Activated CD4-positive, alpha-beta T cell treated with anti-CD3 and anti-CD28 coated beads, Interleukin-2, Interleukin-4, amounts not matched to agents 100 ng/mL and 50 ng/mL, durations not matched to agents 16 hours and 8 hours (primary cell): ENCODE measurements at regions not wholly inside any gene's neighbourhood (a gene's known extent, or its start where the extent isn't known, plus 50 kb on each side); places are given as distances from the start of the nearest gene placed in this dataset.
"Not testable (repeated sequence)": the region's sequence is repeated elsewhere in the genome, so short reads cannot be mapped to it uniquely, and the experiment has no call there.

Source experiments
- DNase-seq: peaks from one replicate; pipeline ENCODE4 v3.0.0-alpha.2; 2020; ENCODE audit warnings: low spot score

DNA sequence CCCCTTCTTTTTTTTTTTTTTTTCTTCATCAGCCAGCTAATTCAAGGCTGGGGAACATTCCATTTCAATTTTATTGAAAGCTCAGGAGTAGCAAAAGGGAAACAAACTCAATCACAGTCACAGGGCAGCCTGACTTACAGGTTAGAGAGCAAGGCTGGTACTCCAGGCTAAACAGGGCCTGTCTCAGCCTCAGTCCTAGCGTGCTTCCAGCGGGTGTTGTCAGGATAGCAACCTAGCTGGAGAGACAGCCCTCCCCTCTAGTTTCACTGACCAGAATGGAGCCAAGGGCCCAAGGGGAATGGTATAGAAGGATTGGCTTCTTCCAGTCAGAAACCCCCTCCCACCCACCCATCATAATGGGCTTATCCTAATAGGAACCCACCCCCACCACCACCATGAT is 132.9 kb downstream of the PXDC1 start:
- DNase-seq: no peak

DNA sequence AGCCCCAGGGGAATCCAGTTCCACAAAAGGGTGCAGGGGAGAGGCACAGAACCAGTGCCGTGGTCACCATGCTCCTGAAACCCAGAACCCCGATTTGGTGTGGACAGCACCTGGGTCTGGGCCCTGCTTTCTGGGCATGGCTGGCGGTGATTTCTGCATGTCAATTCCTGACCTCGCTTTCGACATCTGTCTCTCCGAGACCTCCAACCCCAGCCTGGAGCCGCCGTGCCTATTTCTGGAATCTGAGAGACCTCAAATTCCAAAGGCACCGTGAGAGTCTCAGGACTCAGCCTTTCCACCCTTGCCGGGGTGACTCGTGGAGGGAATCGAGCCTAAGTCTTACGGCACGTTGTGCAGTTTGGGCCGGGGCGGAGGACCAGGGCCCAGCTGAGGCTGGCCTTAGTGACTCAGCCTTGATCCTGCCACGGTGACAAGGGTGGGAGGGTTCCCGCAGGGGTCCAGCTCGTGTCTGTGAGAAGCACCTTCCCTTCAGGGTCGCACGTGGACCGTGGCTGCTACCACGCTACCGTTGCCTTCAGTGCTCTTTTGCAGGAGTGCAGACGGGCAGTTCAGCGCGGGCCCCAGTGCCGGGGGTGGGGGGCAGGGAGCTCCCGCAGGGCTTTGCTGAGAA is 133.7 kb downstream of the PXDC1 start:
- DNase-seq: no peak

DNA sequence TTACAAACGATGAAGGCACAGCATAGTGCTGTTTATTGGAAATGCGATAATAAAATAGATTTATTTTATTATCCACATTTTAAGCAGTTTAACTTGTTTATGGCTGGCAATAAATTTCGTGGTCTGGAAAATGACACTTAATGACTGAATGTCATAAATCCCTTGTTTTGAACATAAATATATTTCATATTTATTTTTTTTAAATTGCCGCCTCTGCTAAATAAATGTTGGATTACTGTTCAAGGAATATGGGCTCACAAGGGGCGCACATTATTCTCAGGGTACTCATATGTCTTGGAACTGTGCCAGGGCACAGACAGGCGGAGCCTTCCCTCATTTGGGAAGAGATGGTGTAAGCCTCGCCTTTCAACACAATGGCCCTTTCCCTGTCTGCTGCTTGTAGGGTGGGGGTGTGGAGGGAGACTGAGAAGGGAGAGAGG is 134.3 kb downstream of the PXDC1 start:
- DNase-seq: no peak

DNA sequence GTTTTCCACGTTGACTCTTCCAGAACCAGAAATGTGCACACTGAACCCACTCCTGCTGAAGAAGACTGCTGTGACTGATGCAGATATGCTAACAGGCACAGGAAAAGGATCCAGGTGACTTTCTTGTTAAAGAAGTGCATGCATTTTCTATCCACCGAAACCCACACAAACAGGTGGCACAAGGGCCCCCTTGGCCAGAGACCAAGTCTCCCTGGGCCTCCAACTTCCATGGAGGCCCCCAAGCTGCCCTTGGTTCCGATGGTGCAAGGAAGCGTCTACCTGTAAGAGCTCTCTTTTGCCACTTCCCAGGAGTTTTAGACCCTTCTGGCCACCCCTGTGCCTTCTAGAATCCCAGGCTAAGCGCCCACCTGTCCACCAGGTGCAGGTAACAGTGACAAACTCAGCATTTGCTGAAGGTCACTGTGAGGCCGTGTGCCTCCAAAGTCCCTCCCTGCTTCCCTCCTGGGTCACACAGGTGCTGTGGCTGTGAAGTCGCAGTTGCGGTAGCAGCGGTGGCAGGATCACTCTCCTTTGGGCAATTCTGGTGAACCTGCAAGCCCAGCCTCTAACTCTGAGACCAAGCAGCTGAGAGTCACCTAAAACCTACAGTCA is 134.8 kb downstream of the PXDC1 start:
- DNase-seq: no peak

DNA sequence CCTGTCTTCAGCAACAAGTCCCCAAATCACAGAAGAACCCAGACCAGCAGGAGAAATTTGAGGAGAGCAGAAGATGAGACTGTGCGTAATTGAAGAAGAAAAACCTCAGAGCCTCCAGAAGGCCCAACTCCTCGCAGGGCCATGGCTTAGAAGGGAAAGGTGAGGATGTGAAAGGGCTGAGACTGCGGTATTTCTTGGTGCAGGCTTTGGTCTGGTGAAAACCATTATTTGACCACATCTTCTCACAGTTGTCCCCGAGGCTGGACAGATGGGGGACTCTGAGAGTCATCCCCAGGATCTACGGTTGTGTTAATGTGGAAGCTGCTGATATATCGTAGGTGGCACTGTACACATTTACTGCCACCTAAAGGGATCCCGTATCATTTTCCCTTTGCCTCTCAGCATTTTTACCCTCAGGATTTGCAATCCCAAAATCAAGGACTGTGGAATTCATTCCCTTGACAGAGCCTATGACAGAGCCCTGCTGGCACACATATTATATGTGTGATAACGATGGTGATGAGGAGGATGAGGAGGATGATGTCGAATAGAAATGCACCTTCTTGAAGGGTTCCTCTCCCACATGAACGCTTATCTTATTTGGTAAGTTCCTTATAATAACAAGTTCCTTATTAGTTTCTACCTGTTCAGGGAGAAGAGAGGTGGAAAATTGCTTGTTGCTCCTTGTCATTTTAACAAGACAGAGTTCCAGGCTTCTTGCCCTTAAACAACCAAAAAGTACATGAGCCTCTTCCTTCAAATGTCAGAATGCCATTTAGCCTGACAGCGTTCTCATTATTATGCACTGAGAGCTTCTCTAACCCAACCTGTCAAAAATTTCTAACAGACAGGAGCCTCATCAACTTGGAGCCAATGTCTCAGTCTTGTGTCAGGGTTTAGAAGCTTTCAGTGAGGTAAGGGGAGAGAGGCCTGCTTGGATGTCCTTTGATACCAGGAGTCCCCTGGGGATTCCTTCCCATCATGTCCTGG is 135.8 kb downstream of the PXDC1 start:
- DNase-seq: no peak

DNA sequence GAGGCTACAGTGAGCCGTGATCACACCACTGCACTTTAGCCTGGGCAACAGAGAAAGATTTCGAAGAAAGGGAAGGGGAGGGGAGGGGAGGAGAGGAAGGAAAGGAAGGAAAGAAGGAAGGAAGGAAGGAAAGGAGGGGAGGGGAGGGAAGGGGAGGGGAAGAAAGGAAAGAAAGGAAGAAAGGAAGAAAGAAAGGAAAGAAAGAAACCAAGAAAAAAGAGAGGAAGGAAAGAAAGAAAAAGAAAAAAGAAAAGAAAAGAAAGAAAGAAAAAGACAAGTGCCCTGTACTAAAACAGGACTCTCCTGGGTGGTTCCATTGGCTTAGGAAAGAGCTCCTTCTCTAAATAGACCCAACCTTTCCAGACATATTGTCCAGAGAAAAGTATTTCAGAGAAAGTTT is 136.6 kb downstream of the PXDC1 start:
- DNase-seq: no peak

DNA sequence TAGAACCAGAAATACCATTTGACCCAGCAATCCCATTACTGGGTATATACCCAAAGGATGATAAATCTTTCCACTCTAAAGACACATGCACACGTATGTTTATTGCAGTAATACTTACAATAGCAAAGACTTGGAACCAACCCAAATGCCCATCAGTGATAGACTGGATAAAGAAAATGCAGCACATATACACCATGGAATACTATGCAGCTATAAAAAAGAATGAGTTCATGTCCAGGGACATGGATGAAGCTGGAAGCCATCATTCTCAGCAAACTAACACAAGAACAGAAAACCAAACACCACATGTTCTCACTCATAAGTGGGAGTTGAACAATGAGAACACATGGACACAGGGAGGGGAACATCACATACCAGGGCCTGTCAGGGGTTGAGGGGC is 137.9 kb downstream of the PXDC1 start:
- not testable (repeated sequence) for DNase-seq

DNA sequence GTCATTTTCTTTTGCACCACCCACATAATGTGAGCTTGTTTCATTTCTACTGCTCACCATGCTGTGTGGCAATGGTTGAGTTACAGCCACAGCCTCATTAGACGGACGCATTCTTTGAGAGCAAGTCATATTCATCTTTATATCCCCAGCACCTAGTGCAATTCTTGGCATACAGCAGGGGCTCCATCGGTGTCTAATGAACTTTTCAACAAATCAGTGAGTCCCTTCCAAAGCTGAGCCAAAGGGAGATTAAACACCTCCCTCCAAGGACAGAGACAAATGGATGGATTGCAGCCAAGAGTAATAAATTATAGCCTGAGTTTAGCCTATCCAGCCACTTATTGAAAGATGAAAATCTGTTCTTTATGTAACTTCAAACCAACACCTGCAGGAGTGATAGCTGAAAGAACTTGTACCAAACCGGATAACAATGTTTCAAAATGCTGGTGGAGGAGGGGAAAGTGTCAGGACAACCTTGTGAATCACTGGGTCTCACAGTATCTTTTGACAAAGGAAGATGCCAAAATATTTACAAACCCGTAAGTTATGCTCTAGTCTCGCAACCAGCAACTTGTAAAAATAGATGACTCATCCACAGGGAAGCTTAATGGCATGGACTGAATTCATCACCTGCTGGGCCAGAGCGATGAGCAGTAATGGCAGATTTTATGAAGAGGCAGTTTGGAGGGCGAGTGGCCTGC is 139.0 kb downstream of the PXDC1 start:
- DNase-seq: no peak

DNA sequence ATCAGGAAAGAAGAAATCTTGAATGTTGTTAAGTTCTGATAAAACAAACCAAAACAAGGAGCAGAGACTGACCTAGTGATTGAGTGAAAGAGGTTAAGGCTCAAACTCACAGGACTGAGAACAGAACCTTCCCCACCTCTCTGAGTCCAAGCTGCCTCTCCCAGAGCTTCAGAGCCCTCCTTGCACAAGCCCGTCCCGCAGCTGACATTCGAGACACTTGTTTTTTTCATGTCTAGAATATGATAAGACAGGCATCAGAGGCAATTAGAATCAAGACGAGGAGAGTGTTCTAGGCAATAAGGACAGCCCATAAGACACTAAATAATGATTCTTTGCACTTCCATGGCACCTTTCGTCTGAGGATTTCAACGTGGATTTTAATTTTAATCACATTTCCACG is 140.6 kb downstream of the PXDC1 start:
- no peak for DNase-seq

DNA sequence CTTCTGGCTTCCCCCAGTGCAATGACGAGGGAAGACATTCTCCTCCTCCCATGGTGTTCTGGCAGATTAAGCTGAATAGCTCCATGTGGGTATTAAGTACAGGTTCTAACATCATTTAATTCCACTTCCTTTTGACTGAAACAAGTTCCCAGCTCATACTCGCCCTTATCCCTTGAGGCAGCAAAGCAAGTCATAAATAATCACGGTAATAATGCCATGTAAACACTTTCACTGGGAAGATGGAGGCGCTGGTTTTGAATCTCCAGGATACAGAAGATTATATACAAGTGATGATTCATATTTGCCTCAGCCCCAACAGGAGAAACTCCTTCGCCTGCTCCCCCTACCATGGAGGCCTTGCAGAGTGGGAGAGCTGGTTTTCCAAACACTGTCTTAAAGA is 141.3 kb downstream of the PXDC1 start:
- DNase-seq: no peak

DNA sequence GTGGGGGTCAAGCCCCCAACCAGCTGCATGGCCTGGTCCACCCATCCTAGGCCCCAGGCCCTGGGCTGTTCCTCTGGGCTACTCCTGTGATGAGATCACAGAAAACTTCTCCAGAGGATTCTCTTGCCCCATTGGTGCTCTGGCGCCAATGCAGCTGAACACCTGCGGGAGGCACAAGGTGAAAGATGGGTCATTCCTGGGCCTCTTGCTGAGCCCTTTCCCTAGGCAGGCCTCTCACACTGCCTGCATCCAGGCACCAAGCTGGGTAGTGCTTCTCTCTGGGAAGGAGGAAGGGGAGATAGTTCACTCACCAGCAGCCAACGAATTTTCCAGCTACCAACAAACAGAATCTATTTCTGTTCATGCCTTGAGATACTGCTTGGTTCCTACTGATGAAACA is 142.1 kb downstream of the PXDC1 start:
- DNase-seq: no peak

DNA sequence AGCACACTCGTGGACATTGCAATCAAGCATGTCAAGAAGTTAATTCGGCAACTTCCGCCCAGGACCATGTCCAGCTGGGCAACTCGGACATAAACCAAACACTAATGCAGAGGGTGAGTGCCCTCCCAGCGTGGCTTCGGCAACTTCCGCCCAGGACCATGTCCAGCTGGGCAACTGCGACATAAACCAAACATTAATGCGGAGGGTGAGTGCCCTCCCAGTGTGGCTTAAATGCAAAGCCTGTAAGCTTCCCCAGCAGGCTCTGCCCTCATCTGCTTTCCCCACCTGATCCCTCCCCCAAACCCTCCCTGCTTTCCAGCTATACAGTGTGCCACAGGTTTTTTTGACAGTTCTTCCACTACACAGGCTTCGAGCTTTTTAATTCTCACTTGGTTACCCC is 143.4 kb downstream of the PXDC1 start:
- DNase-seq: no peak

DNA sequence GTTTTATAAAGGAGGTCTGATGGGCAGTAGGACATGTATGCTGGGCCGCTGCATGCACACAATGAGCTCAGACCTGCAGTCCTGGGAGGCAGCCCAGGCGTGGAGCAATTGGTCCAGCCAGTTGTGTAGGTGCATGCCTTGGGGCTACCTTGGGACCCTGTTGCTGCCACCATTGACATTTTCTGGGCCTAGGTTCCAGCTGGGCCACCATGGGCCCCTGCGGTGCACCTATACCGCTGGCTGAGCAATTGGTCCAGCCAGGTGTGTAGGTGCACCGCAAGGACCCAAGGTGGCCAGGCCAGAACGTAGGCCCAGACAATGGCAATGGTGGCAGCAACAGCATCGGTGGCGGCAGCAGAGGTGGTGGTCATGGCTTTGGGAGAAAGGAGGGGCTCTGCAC is 143.9 kb downstream of the PXDC1 start:
- no peak for DNase-seq

DNA sequence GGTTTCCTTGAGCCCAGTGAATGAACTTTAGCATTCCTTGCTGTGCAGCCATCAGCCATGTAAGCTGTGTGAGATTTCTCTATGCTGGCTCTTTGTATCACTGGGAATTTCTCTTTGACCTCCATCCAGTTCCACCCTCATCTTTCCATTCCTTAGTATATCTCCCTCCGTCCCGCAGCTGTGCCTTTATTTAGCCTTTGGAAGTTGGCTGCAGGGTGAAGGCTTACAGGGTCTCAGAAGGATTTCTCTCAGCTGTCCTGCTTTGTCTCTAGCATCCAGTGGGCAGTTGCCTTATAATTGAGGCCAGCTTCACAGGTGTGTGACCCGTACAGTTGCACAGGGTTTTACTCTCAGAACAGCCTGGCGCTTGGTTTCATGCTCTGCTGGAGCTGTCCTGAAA is 144.3 kb downstream of the PXDC1 start:
- DNase-seq: no peak

DNA sequence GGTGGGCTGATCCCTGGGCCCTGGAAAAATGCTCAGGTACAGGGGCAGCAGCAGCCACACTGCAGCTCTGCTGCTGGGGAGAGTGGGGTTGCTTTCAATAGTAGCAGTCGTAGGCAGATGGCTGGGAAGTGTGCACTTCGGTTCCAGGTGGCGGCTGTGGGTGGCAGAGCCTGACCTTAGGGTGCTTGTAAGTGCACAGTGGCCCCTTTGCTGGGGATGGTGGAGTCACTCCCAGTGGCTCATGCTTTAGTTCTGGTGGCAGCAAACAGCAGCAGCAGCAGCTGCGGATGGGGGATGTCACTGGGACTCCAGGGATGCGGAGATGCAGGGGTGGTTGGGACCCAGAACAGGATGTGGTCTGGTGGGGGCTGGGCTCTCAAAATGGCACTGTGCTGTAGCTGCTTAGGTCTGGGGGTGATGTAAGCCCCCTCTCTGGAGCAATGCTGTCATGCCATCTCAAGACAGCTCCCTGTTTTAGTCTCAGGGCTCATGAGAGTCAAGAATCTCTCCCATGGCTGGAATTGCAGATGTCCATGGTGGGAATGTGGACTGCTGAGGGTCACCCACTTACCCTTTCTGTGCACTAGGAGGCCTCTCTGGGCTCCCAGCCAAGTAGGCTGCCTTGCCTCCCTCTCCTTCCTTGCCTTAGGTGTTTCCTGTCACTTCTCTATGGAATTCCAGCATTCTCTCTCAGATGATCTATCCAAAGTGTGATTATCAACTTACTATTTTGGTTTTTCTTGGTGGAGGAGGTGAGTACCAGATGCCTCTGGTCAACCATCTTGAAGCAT is 146.7 kb upstream of the SLC22A23 start:
- no peak for DNase-seq

DNA sequence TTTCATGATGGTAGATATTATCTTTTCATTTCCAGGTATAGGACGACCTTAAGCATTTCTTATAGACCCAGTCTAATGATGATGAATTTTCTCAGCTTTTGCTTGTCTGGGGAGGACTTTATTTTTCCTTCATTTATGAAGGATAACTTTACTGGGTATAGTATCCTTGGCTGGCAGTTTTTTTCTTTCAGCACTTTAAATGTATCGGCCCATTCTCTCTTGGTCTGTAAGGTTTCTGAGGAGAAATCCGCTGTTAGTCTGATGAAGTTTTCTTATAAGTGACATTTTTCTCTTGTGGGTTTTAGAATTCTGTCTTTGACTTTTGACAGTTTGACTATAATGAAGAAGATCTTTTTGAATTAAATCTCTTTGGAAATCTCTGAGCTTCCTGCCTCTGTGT is 144.7 kb upstream of the SLC22A23 start:
- no peak for DNase-seq

DNA sequence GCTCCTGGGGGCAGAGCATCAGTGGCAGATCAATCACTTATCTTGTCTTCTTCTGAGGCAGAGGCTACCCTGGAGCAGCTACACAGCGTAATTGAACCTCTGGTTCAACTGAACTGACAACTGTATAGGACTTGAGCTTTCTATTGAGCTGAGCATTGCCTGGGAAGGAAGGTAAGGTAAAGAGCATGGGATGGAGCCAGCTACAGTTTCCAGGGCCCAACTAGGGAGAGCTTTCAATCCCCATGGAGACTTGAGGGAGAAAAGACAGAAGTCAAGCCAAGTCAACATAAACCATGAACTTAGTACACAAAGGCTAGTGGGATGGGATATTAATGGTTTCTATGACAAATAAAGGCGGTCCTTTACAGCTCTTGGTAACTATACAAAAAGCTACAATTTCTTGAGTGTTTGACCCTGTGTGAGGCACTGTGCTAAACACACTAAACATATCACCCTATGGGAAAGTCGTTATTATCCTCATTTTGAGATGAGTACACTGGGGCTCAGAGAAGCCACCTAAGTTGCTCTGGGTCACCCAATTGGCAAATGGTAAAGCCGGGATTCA is 140.7 kb upstream of the SLC22A23 start:
- no peak for DNase-seq

DNA sequence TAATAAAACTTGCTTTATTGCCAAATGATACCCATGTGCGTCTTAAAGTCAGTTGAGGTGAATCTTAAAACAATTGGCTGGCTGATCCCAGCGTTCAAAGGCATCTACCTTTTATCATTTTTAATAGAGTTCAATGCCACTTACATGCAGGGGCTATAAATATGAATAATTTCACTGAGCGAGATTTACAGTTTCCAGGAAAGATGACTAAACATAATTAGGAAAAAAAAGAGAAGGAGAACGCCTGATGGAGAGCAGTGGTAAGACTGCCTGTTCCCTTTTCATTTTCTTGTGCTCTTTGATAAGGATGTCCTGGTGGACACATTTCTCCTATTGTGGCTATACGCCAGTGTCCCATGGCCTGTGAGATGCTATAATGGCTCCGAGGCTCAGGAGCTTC is 139.9 kb upstream of the SLC22A23 start:
- no peak for DNase-seq

DNA sequence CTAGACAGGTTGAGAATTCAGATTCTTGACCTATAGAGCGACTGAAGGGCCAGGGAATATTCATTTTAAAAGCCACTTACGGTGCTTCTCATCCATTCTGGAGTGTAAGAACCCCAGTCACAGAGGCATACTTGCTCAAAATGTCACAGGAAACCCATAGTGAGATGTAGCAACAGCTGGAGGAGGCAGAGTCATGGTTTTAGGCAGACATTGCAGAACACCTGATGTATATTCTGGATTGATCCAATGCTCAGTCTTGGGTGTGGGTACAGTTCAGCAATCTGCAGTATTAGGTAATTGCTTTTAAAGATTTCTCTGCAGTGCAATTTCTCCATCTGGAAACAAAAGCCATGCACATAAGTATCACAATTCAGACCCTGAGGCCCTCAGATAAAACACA is 137.4 kb upstream of the SLC22A23 start:
- no peak for DNase-seq

DNA sequence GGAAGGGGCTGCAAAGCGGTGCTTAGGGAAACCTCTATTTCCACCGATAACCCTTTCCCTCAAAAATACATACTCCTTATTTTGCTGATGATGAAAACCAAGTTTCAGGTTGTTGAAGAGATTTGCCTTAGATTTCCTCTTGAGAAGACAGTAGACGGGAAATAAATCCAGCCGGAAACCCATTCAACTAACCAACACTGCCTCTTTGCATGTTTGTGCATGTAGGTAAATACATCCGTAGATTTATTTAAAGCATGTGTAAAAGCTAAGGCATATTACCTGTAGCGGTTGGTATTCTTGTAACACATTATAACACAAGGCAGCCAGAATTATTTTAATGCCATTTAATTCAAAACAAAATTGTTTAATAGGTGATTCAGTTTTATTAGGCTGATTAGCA is 136.3 kb upstream of the SLC22A23 start:
- no peak for DNase-seq

DNA sequence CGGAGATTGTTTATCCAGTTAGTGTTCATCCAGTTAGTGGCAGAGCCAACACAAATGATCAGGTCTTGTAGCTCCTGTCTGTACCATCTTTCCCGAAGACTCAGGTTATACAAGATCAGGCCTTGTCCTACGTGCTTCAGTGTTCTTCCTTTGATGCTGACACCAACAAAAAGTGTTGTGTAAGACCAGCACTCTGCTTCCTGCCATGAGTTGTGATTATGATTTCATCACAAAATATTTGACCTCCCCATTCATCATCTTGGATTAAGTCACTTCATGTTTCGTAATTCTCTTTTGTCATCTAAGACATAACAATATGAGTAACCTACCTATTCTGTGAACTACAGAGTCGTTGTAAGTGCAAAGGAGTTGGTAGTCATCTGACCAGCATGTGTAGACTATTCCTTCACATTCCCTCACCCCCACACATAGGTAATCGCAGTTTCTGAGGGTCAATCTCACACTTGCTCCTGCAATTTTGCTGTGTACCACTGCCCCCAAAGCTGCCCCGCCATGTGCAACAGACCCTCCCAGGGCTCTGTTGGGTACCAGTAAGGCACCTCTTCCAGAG is 135.6 kb upstream of the SLC22A23 start:
- DNase-seq: peak; percentile 17
